ENCODE measurements at regions not wholly inside any gene's neighbourhood (a gene's known extent, or its start where the extent isn't known, plus 50 kb on each side); places are given as distances from the start of the nearest gene placed in this dataset.

- TF ChIP-seq EP300 (IDR thresholded peaks at IDR 0.05; ENCODE audit: borderline replicate concordance in 1 of 2, low read depth in 2 of 2, low read length in 2 of 2): no peak
- TF ChIP-seq TAF1 (IDR thresholded peaks at IDR 0.05; ENCODE audit: low read depth, low read length): no peak
- TF ChIP-seq KDM5A (IDR thresholded peaks at IDR 0.05; ENCODE audit: low read length): no peak
- TF ChIP-seq SIRT6 (IDR thresholded peaks at IDR 0.05; ENCODE audit: low read length): no peak
- no peak for TF ChIP-seq TEAD4 (IDR thresholded peaks at IDR 0.05; ENCODE audit: low read depth, low read length)
- no peak for TF ChIP-seq NRF1 (IDR thresholded peaks at IDR 0.05; ENCODE audit: low read depth, low read length)
Measured at GRCh38 chr9:106716820-106717219, 146.1 kb upstream of the ZNF462 start (continued).

Measured in H1 (cell line).